ENCODE measurements at regions not wholly inside any gene's neighbourhood (a gene's known extent, or its start where the extent isn't known, plus 50 kb on each side); places are given as distances from the start of the nearest gene placed in this dataset.

- H3K4me3 Mint-ChIP-seq, result no peak overlapping the region
Observed at GRCh38 chr18:76264198-76264875, 230.7 kb downstream of the ZNF516 start.

GRCh38 chr18:76263046-76264005 lies 231.7 kb downstream of the ZNF516 start:
- no peak for ATAC-seq
- Mint-ChIP-seq H3K4me3 (no peak overlapping the region), H3K36me3 (no peaks in the 10 kb centered on the region), H3K4me1 (ENCODE audit: low read depth in 2 of 2) (peaks cover 0 to 5% of the 10 kb centered on the region in 2 donors), H3K27ac (no peak overlapping the region), H3K9me3 (no peaks in the 10 kb centered on the region), H3K27me3 (no peaks in the 10 kb centered on the region)
- DNase-seq (ENCODE audit: low spot score), result no peak

More at GRCh38 chr18:76264198-76264875, 230.7 kb downstream of the ZNF516 start:
- no peaks in the 10 kb centered on the region for H3K36me3 Mint-ChIP-seq
- H3K27me3 Mint-ChIP-seq, result peaks cover 0 to under 1% of the 10 kb centered on the region in 2 donors
- ATAC-seq (no peak), DNase-seq (ENCODE audit: low spot score) (no peak)
- H3K4me1 Mint-ChIP-seq (ENCODE audit: low read depth in 2 of 2), result peaks cover 0 to 5% of the 10 kb centered on the region in 2 donors
- H3K9me3 Mint-ChIP-seq, result no peaks in the 10 kb centered on the region
- H3K27ac Mint-ChIP-seq, result no peak overlapping the region

- ATAC-seq (no peak), DNase-seq (ENCODE audit: low spot score) (no peak)
- Mint-ChIP-seq H3K27ac (no peak overlapping the region), H3K36me3 (no peaks in the 10 kb centered on the region), H3K27me3 (no peaks in the 10 kb centered on the region), H3K4me3 (no peak overlapping the region), H3K9me3 (no peaks in the 10 kb centered on the region), H3K4me1 (ENCODE audit: low read depth in 2 of 2) (peaks cover 0 to 2% of the 10 kb centered on the region in 2 donors)
Observed at GRCh38 chr18:76260941-76261472, 234.0 kb downstream of the ZNF516 start.

- no peak overlapping the region for H3K4me3 Mint-ChIP-seq
- ATAC-seq (no peak), DNase-seq (ENCODE audit: low spot score) (no peak)
- no peaks in the 10 kb centered on the region for H3K36me3 Mint-ChIP-seq
- no peaks in the 10 kb centered on the region for H3K27me3 Mint-ChIP-seq
- no peaks in the 10 kb centered on the region for H3K4me1 Mint-ChIP-seq (ENCODE audit: low read depth in 2 of 2)
- H3K27ac Mint-ChIP-seq, result no peak overlapping the region
- no peaks in the 10 kb centered on the region for H3K9me3 Mint-ChIP-seq
Observed at GRCh38 chr18:76259711-76260110, 235.3 kb downstream of the ZNF516 start.

DNA sequence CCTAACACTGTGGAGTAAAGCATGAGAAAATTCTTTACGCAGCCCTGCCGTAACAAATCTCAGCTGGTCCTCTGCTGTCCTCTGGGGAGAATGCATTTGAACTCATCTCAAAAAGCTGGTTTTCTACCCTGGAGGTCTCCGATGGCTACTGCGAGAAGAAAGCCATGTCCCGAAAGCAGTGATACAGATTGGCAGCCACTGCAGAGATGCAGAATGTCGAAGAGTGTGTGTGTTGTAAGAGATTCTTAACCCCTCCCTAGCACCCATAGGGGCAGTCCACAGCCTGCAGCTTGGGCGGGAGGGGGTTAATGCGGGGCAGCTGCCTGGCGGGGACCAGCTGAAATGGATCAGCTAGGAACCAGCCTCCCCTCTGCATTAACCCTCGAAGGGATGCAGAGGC lies 235.9 kb downstream of the ZNF516 start:
- ATAC-seq (peak in 1 of 2 donors; percentile 28), DNase-seq (ENCODE audit: low spot score) (no peak)
- H3K36me3 Mint-ChIP-seq, result no peaks in the 10 kb centered on the region
- no peaks in the 10 kb centered on the region for H3K9me3 Mint-ChIP-seq
- H3K27ac Mint-ChIP-seq, result no peak overlapping the region
- H3K4me1 Mint-ChIP-seq (ENCODE audit: low read depth in 2 of 2), result no peaks in the 10 kb centered on the region
- no peak overlapping the region for H3K4me3 Mint-ChIP-seq
- no peaks in the 10 kb centered on the region for H3K27me3 Mint-ChIP-seq

- no peak overlapping the region for H3K4me3 Mint-ChIP-seq
- ATAC-seq (no peak), DNase-seq (ENCODE audit: low spot score) (no peak)
- no peaks in the 10 kb centered on the region for H3K27me3 Mint-ChIP-seq
- no peaks in the 10 kb centered on the region for H3K36me3 Mint-ChIP-seq
- H3K9me3 Mint-ChIP-seq, result no peaks in the 10 kb centered on the region
- no peaks in the 10 kb centered on the region for H3K4me1 Mint-ChIP-seq (ENCODE audit: low read depth in 2 of 2)
- H3K27ac Mint-ChIP-seq, result no peak overlapping the region
Observed at GRCh38 chr18:76258209-76258608, 236.8 kb downstream of the ZNF516 start.

DNA sequence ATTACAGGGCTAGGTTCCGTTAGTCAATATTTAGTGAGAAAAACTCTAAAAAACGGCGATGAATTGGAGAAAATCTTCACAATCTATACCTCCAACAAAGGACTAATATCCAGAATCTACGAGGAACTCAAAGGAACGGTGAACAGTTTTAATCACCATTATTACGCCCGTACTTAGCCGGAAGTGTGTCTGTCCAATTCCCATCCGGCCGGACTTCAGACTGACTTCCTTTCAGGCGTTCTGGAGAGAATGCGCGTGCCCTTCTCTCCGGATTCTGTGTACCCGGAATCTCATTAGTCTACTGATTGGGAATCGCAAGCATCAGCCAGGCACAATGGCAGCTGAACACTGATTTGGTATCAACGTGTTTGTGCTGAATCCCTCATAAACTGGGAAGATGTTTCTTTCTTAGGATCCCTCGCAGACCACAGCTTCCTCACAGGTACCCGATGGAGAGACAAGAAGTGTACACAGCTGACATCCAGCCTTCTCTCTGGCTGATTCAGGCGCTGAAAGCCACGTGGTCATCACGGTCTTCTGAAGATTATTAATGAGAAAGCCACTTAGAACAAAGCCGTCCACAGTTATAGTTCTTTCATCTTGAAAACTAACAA lies 239.9 kb downstream of the ZNF516 start:
- no peak overlapping the region for H3K4me3 Mint-ChIP-seq
- DNase-seq (ENCODE audit: low spot score) (no peak), ATAC-seq (no peak)
- H3K36me3 Mint-ChIP-seq, result no peaks in the 10 kb centered on the region
- H3K4me1 Mint-ChIP-seq (ENCODE audit: low read depth in 2 of 2), result no peaks in the 10 kb centered on the region
- H3K27ac Mint-ChIP-seq, result no peak overlapping the region
- H3K27me3 Mint-ChIP-seq, result peaks cover 5 to 7% of the 10 kb centered on the region in 2 donors
- H3K9me3 Mint-ChIP-seq, result no peaks in the 10 kb centered on the region

- Mint-ChIP-seq H3K9me3 (no peaks in the 10 kb centered on the region), H3K4me1 (ENCODE audit: low read depth in 2 of 2) (no peaks in the 10 kb centered on the region), H3K4me3 (no peak overlapping the region), H3K27ac (no peak overlapping the region), H3K27me3 (peaks cover 5 to 7% of the 10 kb centered on the region in 2 donors), H3K36me3 (no peaks in the 10 kb centered on the region)
- DNase-seq (ENCODE audit: low spot score) (no peak), ATAC-seq (no peak)
Observed at GRCh38 chr18:76252880-76253279, 242.2 kb downstream of the ZNF516 start.

GRCh38 chr18:76252139-76252538 lies 242.9 kb downstream of the ZNF516 start:
- H3K4me1 Mint-ChIP-seq (ENCODE audit: low read depth in 2 of 2), result no peaks in the 10 kb centered on the region
- H3K36me3 Mint-ChIP-seq, result no peaks in the 10 kb centered on the region
- peaks cover 5 to 7% of the 10 kb centered on the region in 2 donors for H3K27me3 Mint-ChIP-seq
- no peak overlapping the region for H3K4me3 Mint-ChIP-seq
- DNase-seq (ENCODE audit: low spot score), result no peak
- H3K27ac Mint-ChIP-seq, result no peak overlapping the region
- ATAC-seq, result no peak
- H3K9me3 Mint-ChIP-seq, result no peaks in the 10 kb centered on the region

- ATAC-seq, result no peak
- H3K4me3 Mint-ChIP-seq, result no peak overlapping the region
- no peaks in the 10 kb centered on the region for H3K9me3 Mint-ChIP-seq
- no peaks in the 10 kb centered on the region for H3K36me3 Mint-ChIP-seq
- H3K27me3 Mint-ChIP-seq, result peaks cover 7 to 10% of the 10 kb centered on the region in 2 donors
- H3K4me1 Mint-ChIP-seq (ENCODE audit: low read depth in 2 of 2), result no peaks in the 10 kb centered on the region
- DNase-seq (ENCODE audit: low spot score), result no peak
- H3K27ac Mint-ChIP-seq, result no peak overlapping the region
Observed at GRCh38 chr18:76251691-76252090, 243.4 kb downstream of the ZNF516 start.

- no peak overlapping the region for H3K4me3 Mint-ChIP-seq
- H3K4me1 Mint-ChIP-seq (ENCODE audit: low read depth in 2 of 2), result no peaks in the 10 kb centered on the region
- ATAC-seq (no peak), DNase-seq (ENCODE audit: low spot score) (no peak)
- H3K27ac Mint-ChIP-seq, result no peak overlapping the region
- no peaks in the 10 kb centered on the region for H3K36me3 Mint-ChIP-seq
- no peaks in the 10 kb centered on the region for H3K9me3 Mint-ChIP-seq
- peaks cover 5 to 14% of the 10 kb centered on the region in 2 donors for H3K27me3 Mint-ChIP-seq
Observed at GRCh38 chr18:76246590-76246989, 248.5 kb downstream of the ZNF516 start.

DNA sequence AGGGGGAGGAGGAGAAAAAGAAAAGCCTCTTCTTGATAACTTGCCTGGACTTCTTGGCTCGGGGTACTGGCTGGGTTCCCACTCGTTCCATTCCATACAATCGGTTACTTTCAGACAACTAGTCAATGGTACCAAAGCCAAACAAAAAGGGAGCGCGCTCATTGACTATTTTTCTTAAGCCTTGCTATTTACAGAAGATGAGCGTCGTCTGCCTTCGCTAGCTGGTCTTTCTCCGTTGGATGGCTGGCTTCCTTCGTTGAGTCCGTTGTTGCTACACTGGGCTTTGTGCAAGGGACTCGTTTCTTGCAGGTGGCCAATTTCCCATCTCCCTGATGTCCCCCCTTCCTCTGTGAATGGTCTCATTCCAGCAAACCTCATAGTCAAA lies 260.4 kb downstream of the ZNF516 start:
- no peak overlapping the region for H3K4me3 Mint-ChIP-seq
- H3K36me3 Mint-ChIP-seq, result peaks cover 8% of the 10 kb centered on the region
- H3K27me3 Mint-ChIP-seq, result peaks cover 15 to 33% of the 10 kb centered on the region in 2 donors
- H3K27ac Mint-ChIP-seq, result no peak overlapping the region
- H3K9me3 Mint-ChIP-seq, result peaks cover 9% of the 10 kb centered on the region
- H3K4me1 Mint-ChIP-seq (ENCODE audit: low read depth in 2 of 2), result no peaks in the 10 kb centered on the region
- ATAC-seq, result no peak
- DNase-seq (ENCODE audit: low spot score), result no peak

- Mint-ChIP-seq H3K36me3 (peaks cover 8% of the 10 kb centered on the region), H3K27me3 (peaks cover 15 to 33% of the 10 kb centered on the region in 2 donors)
- ATAC-seq, result no peak
Observed at GRCh38 chr18:76233876-76234675, 261.0 kb downstream of the ZNF516 start.

More at GRCh38 chr18:76233876-76234675, 261.0 kb downstream of the ZNF516 start:
- no peak for DNase-seq (ENCODE audit: low spot score)
- Mint-ChIP-seq H3K27ac (no peak overlapping the region), H3K4me3 (no peak overlapping the region), H3K4me1 (ENCODE audit: low read depth in 2 of 2) (no peaks in the 10 kb centered on the region), H3K9me3 (peaks cover 9% of the 10 kb centered on the region)
